Spinal cord (tissue), 9 donors: ENCODE measurements at regions not wholly inside any gene's neighbourhood (a gene's known extent, or its start where the extent isn't known, plus 50 kb on each side); places are given as distances from the start of the nearest gene placed in this dataset.

Source experiments
- DNase-seq, 6 donors: peaks; one replicate each; pipeline versions ENCODE4 v3.0.0 to v3.0.0-alpha.2; 2013 to 2015; ENCODE audit warnings: low spot score in 6 of 6, low read depth in 4 of 6
- H3K27ac ChIP-seq: one replicate; pipeline ENCODE4 v1.5.1; 2013; ENCODE audit warnings: low read depth, low read length, control low read depth
- H3K27me3 ChIP-seq: one replicate; pipeline ENCODE4 v1.6.1; 2013; ENCODE audit warnings: low read length; ENCODE audit not compliant: control insufficient read depth, insufficient read depth
- H3K36me3 ChIP-seq: one replicate; pipeline ENCODE4 v1.6.1; 2013; ENCODE audit warnings: low read length; ENCODE audit not compliant: control insufficient read depth, insufficient read depth
- H3K4me1 ChIP-seq: one replicate; pipeline ENCODE4 v1.6.1; 2013; ENCODE audit warnings: low read length; ENCODE audit not compliant: control insufficient read depth, insufficient read depth
- H3K4me3 ChIP-seq: one replicate; pipeline ENCODE4 v1.5.1; 2013; ENCODE audit warnings: low read depth, low read length, control low read depth
- H3K9me3 ChIP-seq: one replicate; pipeline ENCODE4 v1.6.1; 2013; ENCODE audit warnings: low read length; ENCODE audit not compliant: control insufficient read depth, insufficient read depth
- WGBS: methylation state at CpG from one replicate; pipeline ENCODE4 v1.1.5; 2013; ENCODE audit warnings: missing lambda C conversion rate; ENCODE audit not compliant: insufficient coverage; 5-methylcytosine and 5-hydroxymethylcytosine counted together
- donor health status: healthy.

DNA sequence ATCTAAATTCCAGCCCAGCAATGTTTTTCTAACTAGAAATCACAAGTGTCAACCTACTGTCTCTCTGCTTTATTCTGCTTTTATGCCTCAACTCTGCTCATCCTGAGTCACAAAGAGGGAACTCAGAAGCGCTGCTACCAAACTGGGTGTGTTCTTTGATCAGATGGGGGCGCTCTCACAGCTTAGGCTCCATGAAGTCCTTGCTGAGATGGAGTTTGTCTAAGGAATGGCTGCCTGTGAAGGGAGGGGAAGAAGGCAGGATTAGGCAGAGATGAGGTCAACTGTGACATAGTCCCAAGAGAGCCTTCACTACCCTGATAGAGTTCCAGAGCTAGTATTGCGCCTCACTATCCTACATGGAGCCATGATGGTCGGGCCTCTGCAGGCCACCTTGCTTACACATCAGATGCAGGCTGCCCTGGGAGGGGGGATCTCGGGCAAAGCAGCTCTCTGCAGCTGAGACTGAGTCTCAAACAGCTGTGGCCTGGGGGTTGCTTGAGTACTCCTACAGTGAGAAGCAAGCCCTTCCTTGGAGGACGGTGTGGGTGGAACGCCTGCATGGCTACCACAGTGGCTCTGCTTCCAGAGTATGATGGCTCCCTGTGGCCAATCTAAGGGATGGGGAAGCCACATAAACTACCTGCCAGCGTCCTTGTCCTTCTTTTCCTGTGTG lies 219.9 kb downstream of the CCNG2 start:
- Histone ChIP-seq H3K4me3 (no peak overlapping the region), H3K4me1 (no peaks in the 10 kb centered on the region), H3K9me3 (no peaks in the 10 kb centered on the region), H3K27ac (no peak overlapping the region), H3K36me3 (no peaks in the 10 kb centered on the region), H3K27me3 (no peaks in the 10 kb centered on the region)
- DNase-seq, result no peak
- 73% methylated on average over 7 of the region's 8 CpGs for WGBS

DNA sequence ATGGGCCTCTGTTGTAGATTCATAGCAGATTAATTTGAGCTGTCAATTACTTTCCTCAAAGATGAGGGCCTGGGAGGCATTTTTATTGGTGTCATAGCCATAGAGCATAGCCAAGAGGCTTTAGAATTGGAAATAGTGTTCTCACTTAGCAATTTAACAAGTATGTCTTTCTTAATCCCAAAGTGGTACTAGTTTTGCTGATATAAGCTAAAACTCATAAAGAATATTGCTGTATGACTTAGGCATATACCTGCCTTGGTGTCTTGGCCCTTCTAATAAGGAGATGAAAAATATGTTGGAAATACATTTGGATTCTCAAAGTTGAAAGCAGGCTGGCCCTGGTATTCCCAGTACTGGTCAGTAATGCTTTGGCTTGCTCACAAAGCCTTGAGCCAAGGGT lies 221.5 kb upstream of the CXCL13 start:
- no peak for DNase-seq
- no peak overlapping the region for H3K27ac ChIP-seq
- H3K4me1 ChIP-seq, result no peaks in the 10 kb centered on the region
- no peaks in the 10 kb centered on the region for H3K27me3 ChIP-seq
- H3K9me3 ChIP-seq, result no peaks in the 10 kb centered on the region
- H3K36me3 ChIP-seq, result no peaks in the 10 kb centered on the region
- H3K4me3 ChIP-seq, result no peak overlapping the region

DNA sequence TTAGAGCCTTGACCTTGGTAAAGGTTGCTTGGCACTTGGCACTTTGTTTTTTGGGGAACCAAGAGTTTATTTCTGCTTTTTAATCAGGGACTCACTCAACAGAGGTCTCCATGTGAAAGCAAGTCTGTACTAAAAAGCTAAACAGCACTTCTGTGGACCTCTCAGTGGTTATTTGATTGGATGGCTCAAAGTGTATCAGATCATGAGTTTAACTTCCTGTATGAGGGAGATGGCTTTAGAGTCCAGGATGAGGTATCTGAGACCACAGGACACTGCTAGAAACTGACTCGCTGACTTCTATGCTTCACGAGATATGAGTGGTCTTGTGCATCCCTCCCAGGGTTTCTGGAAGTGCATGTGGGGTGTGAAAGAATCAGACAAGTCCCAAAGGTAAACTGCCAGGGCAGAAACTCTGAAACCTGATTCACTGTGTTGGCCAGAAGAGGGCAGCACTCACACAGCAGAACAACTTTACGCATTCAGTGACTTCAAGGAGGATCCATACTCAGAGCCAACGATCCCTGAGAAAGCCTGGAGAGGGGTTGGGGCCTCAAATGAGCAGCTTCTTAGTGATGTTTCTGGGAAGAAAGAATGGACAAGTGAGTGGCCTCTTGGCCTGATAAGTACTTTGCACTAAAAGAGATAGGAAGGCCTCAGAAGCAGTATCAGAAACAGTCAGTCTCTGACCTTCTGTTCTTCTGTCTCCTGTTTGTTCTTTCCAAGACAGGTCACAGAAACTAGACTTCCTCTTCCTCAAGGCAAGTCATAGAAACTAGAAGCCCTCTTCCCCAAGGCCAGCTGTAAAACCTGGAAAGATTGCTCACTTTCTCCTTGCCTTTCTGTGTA lies 220.3 kb upstream of the CXCL13 start:
- H3K4me3 ChIP-seq, result no peak overlapping the region
- H3K36me3 ChIP-seq, result no peaks in the 10 kb centered on the region
- DNase-seq, result peak in 5 of 6 donors; percentile 38 to 90 (median 54)
- WGBS, result 20% methylated on average over 4 of the region's 4 CpGs
- H3K4me1 ChIP-seq, result no peaks in the 10 kb centered on the region
- no peak overlapping the region for H3K27ac ChIP-seq
- H3K9me3 ChIP-seq, result no peaks in the 10 kb centered on the region
- no peaks in the 10 kb centered on the region for H3K27me3 ChIP-seq

DNA sequence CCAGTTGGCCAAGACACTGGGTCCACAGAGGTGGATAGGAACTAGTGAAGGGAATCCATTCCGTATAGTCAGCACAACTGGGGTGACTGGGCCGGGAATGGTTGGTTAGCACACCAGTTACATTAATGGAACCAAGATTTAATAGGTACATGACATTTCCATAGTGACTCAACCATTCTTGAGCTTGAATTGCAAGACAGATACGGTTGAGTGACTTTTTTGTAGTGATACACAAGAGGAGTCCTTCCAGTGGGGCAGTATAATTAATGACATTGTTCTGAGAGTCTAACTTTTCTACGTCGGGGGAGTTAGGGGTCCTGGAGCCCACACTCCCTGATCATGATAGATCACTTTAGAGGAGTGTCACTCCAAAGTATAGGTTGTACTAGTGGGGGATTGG lies 211.6 kb upstream of the CXCL13 start:
- H3K36me3 ChIP-seq, result no peaks in the 10 kb centered on the region
- WGBS, result 10% methylated on average over 2 of the region's 5 CpGs
- H3K27ac ChIP-seq, result no peak overlapping the region
- H3K9me3 ChIP-seq, result no peaks in the 10 kb centered on the region
- H3K4me3 ChIP-seq, result no peak overlapping the region
- H3K4me1 ChIP-seq, result no peaks in the 10 kb centered on the region
- no peaks in the 10 kb centered on the region for H3K27me3 ChIP-seq
- DNase-seq, result no peak

DNA sequence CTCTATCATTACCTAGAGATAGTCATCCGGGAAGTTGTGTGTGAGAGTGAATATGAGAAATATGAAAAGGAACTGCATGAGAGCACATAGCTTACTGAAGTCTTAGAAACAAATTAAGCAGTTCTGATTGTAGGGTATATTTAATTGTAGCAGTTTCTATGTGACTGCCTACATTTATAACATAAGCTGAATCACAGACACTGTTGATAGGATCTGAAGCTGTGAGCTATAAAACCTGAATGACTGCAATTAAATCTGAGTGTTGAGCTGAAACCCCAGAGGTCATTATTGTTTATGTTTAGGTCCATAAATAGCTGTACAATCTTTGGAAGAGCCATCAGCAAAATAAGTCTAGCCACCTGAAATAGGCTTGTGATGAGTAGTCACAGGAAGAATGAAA lies 210.1 kb upstream of the CXCL13 start:
- Histone ChIP-seq H3K27me3 (no peaks in the 10 kb centered on the region), H3K4me3 (no peak overlapping the region), H3K27ac (no peak overlapping the region), H3K4me1 (no peaks in the 10 kb centered on the region), H3K9me3 (no peaks in the 10 kb centered on the region), H3K36me3 (no peaks in the 10 kb centered on the region)
- peak in 1 of 6 donors; percentile 82 for DNase-seq
- no CpG with 5 or more reads among the region's 1 CpG for WGBS

DNA sequence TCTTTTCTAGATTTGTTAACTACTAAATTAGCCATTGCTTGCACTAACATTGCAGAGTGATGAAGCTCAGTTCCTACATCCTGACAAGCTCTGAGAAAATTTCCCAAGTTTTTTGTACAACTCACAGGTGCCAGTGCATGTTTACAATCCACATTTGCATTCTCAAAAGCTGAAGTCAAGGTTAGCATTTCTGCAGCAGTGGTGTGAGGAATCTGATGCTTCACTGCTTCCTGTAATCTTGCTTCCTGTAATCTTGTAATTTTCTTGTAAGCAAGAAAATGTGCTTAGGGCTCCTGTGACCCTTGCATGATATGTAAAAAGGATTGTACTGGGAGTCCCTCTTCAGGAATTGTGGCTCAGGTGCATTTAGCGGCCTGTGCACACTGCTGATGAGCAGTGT lies 207.4 kb upstream of the CXCL13 start:
- no peaks in the 10 kb centered on the region for H3K27me3 ChIP-seq
- H3K27ac ChIP-seq, result no peak overlapping the region
- WGBS, result no CpG with 5 or more reads among the region's 1 CpG
- H3K36me3 ChIP-seq, result no peaks in the 10 kb centered on the region
- peak in 1 of 6 donors; percentile 20 for DNase-seq
- H3K4me3 ChIP-seq, result no peak overlapping the region
- no peaks in the 10 kb centered on the region for H3K9me3 ChIP-seq
- H3K4me1 ChIP-seq, result no peaks in the 10 kb centered on the region

DNA sequence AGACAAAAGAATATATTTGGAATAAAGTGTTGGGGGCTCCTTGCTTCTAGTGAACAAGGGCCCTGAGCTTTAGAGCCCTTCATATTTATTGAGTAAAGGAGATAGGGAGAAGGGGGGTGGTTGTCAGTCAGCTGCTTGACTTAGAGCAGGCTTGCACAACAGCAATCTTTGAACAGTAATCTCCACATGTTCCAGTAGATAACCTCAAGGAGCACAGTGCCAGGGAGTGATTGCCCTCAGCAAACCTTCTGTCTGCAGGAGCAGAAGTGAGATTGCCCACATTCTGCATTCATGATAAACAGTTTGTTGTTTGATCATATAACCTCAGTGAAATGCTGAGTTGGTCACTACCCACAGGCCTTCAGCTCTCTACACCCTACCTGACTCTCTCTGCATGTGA lies 205.8 kb upstream of the CXCL13 start:
- no peak for DNase-seq
- Histone ChIP-seq H3K9me3 (no peaks in the 10 kb centered on the region), H3K4me3 (no peak overlapping the region), H3K36me3 (no peaks in the 10 kb centered on the region), H3K4me1 (no peaks in the 10 kb centered on the region), H3K27me3 (no peaks in the 10 kb centered on the region), H3K27ac (no peak overlapping the region)

DNA sequence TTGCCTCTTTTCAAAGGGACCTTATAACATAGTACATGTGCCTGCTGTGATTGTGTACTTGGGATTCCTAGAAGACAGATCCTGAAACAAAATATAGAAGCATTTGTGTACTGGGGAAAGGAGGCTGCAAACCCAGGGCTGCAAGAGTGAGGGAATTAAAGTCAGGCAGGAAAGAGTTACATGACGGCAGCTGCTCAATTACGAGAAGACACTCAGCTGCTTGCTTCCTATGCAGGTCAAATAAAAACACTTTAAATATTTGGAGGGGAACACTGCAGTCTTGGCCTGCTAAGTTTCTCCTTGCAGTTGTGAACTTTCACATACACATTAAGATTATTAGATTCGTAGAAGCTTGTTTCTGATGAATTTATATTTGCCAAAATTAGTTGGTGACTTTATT lies 191.9 kb upstream of the CXCL13 start:
- H3K27ac ChIP-seq, result no peak overlapping the region
- H3K4me1 ChIP-seq, result no peaks in the 10 kb centered on the region
- no peaks in the 10 kb centered on the region for H3K9me3 ChIP-seq
- H3K36me3 ChIP-seq, result no peaks in the 10 kb centered on the region
- H3K27me3 ChIP-seq, result no peaks in the 10 kb centered on the region
- no CpG with 5 or more reads among the region's 3 CpGs for WGBS
- H3K4me3 ChIP-seq, result no peak overlapping the region
- DNase-seq, result no peak

DNA sequence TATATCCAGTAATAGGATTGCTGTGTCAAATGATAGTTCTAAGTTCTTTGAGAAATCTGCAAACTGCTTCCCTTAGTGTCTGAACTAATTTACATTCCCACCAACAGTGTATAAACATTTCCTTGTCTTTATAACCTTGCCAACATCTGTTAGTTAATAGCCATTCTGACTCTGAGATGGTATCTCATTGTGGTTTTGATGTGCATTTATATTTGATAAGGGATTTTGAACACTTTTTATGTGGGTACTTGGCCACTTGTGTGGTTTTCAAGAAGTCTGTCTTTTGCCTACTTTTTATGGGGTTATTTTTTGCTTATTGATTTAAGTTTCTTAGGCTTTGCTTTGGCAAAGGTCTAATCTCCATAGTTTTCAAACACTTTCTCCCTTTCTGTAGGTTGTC lies 189.9 kb upstream of the CXCL13 start:
- peak in 1 of 6 donors; percentile 46 for DNase-seq
- no peaks in the 10 kb centered on the region for H3K36me3 ChIP-seq
- no peak overlapping the region for H3K27ac ChIP-seq
- H3K9me3 ChIP-seq, result no peaks in the 10 kb centered on the region
- H3K27me3 ChIP-seq, result no peaks in the 10 kb centered on the region
- H3K4me3 ChIP-seq, result no peak overlapping the region
- no peaks in the 10 kb centered on the region for H3K4me1 ChIP-seq

DNA sequence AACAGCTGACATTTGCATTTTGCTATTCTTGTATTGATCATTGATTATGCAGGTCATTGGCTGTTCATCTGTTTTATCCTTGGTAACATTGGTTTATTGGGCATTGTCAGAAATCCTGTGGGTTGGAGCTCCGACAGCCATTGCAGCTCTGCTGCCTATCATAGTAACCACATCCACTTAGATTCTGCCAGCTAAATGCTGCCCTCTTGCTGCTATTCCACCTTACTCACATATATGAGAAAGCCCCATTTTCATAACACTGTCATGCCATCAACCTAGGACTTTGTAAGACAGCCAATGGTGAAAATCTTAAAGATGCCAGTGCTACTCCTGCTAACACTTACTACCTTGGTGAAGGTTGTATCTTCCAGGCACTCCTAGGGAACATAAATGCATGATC lies 187.3 kb upstream of the CXCL13 start:
- no peaks in the 10 kb centered on the region for H3K36me3 ChIP-seq
- no peaks in the 10 kb centered on the region for H3K27me3 ChIP-seq
- no peak overlapping the region for H3K4me3 ChIP-seq
- no peaks in the 10 kb centered on the region for H3K4me1 ChIP-seq
- H3K9me3 ChIP-seq, result no peaks in the 10 kb centered on the region
- no peak overlapping the region for H3K27ac ChIP-seq
- DNase-seq, result peak in 2 of 6 donors; percentile 9 to 69
- WGBS, result no CpG with 5 or more reads among the region's 1 CpG
